ENCODE measurements at regions not wholly inside any gene's neighbourhood (a gene's known extent, or its start where the extent isn't known, plus 50 kb on each side); places are given as distances from the start of the nearest gene placed in this dataset.

DNA sequence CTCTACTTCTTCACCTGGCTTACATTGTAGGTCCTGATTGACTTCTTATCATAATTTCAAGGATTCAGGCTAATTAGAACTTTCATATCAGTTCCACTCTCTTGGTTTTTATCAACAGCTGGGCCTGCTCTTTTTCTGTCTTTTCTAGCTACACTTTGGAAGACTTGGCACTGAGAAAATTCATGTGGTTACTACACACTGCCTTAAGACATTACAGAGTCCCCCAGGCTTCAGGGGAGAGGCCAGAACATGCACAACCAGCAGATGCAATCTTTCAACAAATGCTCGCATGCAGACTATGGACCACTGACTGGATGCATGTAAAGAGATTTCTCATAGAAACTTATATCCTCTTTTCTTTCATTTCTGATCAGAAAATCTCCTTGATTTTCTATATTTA, 423.5 kb downstream of the TUSC7 start:
- DNase-seq: no peak

DNA sequence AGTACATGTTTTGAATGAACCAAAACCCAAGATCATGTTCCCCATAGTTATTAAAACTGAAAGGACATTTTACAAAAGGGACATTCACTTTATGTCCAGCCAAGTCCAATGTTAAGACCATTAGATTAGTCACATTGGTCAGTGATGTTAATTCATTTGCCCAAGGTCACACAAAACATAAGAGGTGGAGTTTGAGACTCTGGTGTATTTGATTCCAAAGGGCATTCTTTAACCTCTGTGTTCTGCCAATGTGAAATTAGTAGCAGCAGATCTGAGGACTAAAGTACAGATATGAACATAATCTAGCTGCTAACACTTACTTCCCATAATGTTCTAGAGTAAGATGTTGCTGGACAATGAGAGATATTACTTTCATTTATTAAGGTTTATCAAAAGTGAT, 425.6 kb downstream of the TUSC7 start:
- no peak for DNase-seq

DNA sequence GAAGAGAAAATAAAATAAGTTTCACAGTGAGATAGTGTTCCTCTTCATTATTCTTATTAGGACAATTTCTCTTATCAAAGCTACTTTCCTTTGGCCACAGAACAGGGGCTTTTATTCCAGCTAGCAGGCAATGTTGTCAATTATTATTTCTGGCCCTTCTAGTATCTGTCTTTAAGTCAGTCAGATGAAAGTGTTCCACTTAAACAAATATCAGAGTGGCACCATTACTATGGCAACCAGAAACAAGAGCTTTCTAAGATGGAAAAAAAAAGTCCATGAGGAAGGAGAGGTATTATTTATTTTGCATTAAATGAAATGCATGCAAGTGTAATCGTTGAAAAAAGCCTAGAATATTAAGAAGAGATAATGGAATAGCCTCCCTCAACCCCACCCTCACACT, 426.4 kb downstream of the TUSC7 start:
- DNase-seq: no peak

DNA sequence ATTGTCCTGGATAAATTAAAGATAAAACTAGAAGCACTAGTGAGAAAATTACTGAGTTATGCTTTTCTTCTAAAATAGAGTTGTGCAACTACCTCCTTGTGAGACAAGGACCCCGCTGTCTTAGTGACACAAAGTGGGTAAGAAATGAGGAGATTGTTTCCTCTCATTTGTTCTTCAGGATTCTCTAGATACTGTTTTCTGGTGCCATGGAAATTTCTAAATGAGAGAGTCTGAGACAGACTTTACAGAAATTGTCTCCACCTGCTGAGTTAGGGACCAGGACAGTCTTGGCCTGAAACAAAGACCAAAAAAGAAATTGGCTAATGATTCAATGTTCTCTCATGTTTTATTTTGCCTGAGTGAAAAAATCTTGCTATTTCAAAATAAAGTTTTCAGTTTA, 427.5 kb downstream of the TUSC7 start:
- DNase-seq: no peak

DNA sequence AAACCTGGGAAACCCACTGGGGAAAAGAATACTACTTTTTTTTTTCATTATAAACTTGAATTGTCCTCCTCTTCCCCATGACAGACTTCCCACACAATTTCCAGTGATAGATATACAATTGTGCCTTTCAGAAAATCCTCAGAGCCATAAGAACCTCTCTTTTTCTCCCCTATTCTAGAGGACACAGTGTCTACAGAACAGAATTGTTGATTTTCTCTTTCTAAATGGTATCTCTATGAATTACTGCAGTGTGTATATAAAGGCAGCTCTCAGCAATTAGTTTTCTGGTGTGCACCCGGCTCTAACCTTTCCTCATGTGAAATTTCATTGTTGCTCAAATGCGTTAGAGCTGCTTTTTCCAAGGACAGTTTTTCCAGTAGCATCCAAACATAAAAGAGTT, 430.1 kb downstream of the TUSC7 start:
- DNase-seq: no peak

DNA sequence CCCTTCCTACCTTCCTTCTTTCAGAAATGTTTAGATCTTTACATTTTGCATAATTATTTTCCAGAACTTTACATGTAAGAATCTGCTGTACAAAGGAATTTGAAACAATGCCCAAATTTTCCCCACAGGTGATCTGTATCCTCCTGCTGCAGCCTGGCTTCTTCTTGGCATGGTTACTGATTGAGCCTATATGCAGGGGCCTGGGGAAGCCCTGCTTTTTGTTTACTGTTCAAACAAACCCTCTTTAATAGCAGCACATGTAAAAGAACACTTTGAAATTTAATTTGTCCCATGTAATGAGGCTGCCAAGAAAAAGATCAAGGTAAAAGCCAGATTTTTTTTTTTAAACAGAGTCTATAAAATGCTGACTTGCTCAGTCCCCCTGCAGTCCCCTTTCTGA, 432.2 kb downstream of the TUSC7 start:
- no peak for DNase-seq

DNA sequence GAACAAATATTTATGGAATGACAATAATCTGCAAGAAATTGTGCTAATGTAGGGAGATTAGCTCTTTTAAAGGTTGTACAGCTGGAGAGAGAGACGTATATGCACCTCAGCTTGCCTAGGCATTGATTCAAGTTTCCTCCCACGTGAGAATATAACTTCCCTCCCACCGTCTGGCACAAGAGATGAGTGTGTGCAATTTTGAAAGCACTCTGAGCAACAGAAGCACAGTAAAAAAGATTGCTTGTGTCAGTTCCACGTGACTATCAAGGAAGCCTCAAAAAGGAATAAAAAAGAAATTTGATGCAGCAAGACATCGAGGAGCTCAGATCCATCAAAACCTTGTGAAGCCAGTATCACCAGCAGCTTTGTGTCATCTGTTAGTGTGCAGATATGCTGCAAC, 435.3 kb downstream of the TUSC7 start:
- DNase-seq: no peak

DNA sequence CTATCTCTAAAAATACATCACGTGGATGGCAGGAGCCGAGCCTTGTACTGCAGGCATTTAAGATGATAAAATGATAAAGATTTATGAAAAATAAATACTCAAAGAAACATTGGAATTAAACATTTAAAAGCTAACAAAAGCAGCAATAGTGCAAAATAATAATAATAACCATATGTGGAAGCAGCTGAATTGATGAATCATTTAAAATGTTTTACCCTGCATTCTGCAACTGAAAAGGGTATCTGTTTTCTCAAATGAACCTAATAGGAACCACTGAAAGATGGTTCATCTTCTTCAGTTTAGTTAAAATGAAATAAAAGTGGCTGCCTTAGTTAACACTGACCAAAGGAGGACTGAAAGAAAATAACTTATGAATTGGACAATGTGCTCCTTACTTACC, 436.1 kb downstream of the TUSC7 start:
- DNase-seq: no peak

DNA sequence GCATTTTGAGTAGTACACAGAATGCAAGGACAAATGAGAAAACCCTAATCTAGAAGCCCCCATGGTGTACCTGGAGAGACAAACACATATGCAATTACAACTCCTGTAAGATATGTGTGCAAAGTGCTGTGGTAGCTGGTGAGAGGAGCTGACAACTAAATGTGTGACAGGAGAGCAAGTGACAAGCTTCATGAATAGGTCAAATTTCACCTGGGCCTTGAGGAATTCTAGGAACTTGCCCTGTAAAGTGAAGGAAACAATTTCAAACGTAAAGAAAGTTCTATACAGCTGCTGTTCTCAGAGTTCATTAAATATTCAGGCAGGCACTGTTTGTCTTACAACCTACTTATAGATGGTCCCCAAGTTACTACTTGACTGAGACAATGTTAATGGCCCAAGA, 437.0 kb downstream of the TUSC7 start:
- no peak for DNase-seq

DNA sequence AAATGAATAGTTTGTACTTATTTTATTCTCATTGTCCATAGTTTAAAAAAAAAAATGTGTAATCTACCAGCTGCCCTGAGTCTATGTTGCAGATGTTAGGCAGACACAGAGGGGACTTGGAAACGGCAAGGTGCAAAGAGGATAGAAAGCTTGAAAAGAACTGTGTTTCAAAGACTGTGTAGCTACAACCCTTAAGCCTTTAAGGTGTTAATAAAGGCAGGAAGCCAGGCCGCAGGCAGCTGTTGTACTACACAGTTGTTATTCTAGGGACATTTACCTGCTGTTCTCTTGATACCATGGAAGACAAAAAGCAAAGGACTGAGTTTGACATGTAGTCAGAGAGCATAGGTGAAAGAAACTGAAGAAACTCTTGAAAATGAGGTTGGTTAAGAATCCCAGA, 440.0 kb downstream of the TUSC7 start:
- no peak for DNase-seq

DNA sequence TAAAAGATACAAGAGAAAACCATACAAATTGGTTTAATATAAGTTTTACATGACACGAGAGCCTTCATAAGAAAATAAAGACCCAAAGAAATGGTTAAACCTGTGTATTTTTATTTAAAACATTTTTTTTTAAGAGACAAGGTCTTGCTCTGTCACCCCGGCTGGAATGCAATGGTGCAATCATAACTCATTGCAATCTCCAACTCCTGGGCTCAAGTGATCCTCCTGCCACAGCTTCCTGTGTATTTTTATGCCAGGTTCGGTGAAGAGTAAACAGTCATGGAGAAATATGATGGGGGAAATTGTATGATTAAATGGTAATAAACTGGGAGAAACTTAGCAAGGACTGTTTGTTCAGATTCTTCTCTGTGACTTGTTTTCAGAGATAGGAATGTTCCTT, 441.0 kb downstream of the TUSC7 start:
- no peak for DNase-seq

DNA sequence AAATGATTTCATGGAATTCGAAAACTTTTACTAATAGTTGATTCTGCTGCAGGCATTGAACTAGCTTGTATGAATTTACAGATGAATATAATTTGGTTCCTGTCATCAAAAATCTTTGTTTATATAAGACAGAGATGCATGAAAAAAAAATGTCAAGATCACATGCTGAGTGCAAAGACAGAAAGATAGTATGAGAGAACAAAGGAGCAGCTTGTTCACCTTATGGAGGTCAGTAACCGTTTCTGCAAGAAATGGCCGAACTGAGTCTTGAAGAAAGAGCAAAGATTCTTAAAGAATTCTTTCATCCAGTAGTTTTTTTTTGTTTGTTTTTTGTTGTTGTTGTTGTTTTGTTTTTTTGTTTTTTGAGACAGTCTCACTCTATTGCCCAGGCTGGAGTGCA, 450.6 kb downstream of the TUSC7 start:
- no peak for DNase-seq

DNA sequence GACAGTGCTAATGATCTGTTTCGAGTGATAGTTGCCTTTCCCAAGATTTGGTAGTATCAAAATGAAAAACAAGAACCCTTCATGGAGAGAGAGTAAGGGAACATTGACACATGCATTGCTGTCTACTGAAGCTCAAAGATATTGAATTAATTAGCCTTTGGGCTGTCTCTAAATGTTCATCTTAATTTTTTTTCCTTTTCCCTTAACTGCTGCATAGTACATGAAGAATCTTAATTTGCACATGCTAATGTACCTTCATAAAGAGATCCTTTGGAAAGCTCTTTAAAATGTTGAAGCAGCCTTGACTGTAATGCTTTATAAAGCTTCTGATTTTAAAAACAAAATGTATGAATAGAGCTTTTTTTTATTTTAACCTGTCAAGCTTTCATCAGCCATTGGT, 452.2 kb downstream of the TUSC7 start:
- no peak for DNase-seq

DNA sequence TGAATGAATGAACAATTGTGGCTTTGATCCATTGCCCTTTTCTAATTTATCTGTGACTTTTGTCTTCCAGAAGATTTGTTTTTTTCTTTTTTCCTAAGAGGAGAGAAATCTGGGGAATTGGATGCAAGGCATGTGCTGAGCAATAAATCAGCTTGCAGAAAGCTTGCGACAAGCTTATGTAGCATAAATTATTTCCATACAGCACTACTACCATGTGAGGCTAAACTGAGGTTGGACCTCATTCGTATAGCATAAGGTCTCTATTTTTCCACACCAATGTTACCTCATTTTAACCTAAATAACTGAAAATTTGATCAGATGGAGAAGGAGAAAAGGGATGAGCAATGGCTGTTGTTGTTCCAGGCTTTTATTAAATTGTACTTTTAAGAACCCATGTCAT, 455.6 kb downstream of the TUSC7 start:
- no peak for DNase-seq

DNA sequence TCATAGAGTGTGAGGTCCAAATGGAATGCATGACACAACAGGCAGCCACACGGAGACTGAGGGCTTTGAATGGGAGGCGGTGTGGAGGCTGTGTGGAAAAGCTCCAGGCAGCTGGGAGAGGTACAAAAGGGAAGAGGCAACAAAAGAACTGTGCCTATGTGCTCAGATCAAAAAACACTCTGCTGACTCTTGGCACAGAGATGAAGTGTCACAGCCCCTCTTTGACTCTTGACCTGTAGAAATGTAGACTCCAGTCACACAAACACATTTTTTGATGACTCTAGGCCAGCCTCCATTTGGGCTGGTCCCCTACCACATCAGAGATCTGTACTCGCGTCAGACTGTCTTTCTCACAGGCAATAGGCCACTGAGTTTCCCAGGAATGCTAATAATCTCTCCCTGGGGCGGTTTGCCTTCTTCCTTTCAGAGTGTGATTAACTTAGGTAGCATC, 456.0 kb downstream of the TUSC7 start:
- DNase-seq: no peak

DNA sequence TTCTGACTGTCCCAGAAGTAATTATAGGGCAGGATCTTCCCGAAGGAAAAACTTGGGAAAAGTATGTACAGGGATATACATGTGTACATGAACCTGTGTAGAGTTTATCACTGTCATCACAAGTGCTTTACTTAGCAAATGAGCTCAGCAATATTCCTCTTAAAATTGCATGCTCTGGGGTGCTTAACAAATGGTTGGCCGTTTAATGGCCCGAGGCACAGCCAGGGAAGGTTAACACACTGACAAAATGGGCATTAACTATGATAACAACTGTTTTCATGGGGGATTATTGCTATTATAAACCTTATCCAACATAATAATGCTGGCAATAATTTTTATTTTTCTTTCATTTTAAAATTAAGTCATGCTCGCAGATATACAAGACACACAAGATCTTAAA, 459.3 kb downstream of the TUSC7 start:
- no peak for DNase-seq

DNA sequence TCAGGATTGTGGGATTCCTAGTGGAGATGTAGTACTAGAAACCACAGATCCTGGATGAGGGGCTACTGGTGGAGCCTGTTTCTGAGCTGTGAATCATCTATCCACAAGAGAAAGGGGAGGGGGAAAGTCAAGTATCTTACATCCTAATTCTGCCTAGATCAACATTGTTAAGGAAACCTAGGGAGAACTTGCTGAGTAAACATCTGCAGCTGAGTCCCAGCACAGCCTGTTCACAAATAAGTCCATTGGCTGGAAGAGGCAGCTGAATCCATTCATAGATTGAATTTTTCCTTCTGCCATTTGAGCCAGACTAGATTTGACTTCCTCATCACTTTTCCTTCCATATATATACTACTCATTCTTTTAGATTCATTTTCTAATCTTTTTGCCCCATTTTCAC, 460.5 kb downstream of the TUSC7 start:
- no peak for DNase-seq

DNA sequence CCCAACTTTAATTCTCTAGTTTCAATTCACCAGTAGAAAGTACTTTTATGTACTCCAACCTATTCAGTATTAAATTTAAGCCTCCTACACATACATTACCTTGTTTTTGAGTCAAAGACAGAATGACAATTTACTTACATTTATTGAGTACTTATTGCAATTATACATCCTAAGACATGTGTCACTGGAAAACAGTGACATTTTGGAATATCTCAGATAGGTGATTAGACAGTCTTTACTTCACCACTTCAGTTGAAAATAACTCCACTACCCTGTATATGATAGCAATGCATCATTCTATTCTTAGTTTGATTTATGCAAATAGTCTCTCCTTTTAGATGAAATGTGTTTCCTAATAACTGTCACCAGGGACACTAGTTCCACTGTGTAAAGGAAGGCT, 461.5 kb downstream of the TUSC7 start:
- DNase-seq: no peak

DNA sequence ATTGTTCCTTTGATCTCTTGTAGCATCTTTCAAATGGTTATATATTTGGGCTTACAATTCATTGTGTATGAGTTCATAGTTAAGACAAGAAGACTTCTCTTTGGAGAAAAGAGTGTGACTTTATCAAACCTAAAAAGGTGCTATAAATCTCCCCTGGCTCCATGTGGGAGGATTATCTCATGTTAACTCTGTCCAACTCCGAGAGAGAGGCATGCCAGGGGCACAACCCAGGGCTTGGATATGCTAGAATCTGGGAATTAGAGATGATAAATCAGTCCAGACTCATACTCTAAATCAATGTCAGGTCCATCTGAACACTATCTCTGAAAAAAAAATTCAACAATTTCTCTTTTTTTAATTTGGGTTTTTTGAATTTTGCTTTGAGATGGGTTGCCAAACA, 462.8 kb downstream of the TUSC7 start:
- no peak for DNase-seq

DNA sequence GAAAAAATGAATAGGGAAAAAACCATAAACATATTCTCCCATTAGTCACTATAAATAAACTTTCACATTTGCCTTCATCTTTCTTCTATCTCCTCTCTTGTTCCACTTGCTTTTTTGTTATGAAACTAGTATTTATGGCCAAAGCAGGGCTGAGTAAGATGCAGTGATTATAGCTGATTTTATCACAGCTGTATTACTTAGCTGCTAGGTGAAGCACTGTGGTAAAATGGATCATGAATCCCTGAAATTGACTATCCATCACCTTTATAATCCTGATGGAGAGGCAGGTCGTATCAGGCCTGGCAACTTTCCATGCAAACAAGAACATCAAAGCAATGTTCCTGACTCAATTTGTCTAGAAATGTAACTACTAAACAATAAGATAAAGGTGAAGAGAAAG, 471.6 kb downstream of the TUSC7 start:
- DNase-seq: no peak

DNA sequence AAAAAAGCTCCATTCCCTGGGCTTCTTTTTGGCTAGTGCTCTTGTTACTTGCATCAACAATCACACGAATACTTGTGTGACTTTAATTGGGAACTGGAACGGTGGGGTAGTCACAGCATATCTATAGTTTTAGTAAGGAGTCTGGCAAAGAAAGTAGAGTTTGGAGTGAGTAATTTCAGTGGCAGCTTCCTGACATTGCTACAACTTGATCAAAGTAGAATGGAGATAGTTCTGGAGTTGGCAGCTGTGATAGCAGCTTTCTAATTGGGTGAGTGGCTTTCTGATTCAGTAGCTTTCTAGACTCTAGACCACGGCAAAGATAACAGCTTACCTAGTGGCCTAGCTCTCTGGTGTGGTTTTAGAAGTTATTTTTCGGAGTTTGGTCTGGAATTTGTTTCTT, 475.0 kb downstream of the TUSC7 start:
- DNase-seq: no peak

DNA sequence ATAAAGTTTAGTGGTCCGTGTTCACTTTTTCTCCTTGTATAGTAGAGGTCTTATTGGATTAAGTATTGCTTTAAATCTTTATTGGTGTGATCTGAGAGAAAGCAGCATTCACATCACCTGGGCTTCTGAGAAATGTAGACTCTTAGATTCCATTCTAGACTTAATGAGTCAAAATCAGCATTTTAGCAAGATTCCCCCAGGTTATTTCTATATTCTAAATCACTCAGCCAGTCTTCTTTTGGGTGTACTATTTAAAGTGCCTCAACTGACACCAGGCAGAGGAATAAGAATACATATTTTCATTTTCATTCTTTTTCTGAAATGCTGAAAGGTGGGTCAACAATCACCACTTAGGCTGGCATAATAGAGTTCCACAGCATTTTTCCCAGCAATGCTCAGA, 481.7 kb downstream of the TUSC7 start:
- no peak for DNase-seq

DNA sequence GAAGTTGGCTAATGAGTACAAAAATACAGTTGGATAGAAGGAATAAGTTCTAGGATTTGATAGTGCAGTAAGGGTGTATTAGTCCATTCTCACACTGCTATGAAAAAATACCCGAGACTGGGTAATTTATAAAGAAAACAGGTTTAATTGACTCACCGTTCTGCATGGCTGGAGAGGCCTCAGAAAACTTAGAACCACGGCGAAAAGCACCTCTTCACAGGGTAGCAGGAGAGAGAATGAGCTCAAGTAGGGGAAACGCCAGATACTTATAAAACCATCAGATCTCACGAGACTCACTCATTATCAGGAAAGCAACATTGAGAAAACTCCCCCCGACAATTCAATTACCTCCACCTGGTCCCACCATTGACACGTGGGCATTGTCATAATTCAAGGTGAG, 483.3 kb downstream of the TUSC7 start:
- DNase-seq: no peak

DNA sequence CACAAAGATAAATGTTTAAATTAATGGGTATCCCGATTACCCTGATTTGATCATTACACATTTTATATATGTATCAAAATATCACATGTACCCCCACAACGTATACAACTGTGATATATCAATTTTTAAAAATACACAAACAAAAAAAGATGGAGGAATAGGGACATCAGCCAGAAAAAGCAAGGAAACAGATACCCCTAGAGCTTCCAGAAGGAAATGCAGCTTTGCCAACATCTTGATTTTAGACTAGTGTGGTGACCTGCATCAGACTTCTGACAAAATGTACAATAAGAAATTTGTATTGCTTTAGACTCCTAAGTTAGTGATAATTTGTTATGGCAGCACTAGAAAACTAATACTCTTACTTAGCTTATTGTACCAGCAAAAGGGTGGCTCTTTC, 483.8 kb downstream of the TUSC7 start:
- DNase-seq: no peak

DNA sequence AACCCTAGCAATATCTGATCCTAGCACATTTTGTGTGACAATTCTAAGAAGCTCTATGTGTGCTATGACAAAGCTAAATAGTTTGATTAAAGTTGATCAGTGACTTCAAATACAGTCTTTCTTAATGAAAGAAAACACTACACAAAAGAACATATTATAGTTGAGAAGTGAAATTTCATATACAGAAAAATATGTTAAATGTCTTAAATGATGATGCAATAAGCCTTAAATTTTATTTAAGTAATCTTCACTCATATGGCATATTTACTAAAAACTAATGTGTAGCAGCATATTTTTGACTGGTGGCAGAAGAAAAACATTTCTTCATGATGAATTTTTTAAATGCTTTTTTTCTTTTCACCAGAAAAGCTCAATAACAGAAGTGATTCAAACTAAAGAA, 485.5 kb downstream of the TUSC7 start:
- no peak for DNase-seq

DNA sequence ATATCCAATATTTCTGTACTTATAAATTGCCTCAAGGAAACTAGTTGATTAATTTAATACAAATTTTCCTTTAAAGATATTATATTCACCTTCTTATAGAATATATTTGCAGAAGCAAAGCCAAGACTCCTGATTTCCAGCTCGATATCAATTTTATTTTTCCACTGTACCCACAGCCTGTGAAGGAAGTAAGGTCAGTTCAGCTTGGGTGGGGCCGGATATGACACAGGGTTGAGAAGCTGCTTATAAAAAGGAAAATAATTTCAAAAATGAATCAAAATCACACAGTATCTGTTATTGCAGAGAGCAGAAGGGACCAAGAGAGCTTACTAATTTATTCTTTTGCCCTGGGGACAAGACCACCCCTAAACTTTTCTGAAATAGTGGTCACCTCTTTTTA, 491.4 kb downstream of the TUSC7 start:
- no peak for DNase-seq

All from stimulated activated CD4-positive, alpha-beta T cell treated with anti-CD3 and anti-CD28 coated beads, Interleukin-4, amount 100 ng/mL, for 4 hours (primary cell).